NCI-H2081 (cell line): ENCODE measurements at regions not wholly inside any gene's neighbourhood (a gene's known extent, or its start where the extent isn't known, plus 50 kb on each side); places are given as distances from the start of the nearest gene placed in this dataset.

Experiments used
- DNase-seq, 2 experiments: peaks; one replicate each; lab custom pipeline; 2025; lab: John Stamatoyannopoulos, UW

DNA sequence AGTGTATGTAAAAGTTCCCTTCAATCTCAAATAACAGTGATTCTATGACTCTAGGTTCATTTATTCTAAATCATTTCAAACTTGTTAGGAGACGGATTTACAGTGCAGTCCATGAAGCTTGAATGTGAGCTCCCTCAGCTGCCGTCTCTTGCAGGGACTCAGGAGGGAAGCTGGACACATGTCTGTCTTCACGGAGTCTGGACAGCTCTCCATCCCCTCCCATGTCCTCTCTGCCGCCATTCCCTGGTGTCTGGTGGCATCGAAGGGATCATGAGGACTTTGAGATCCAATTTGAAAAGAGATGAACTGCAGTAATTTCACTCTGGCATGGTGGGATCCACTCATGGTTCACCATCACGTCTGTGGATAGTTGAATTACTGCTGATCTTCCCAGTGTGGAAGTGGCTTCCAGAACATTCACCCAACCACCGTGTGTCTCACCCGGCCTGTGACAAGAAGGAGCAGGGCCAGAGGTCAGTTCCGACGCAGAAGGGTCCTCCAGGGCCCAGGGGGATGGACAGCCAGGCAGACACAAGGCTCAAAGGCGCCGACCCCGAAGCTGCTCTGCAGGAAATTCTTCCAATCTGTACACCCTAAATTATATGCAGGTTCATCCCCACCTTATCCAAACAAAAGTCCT is 370.1 kb downstream of the THBS2 start:
- no peak for DNase-seq

- no peak for DNase-seq
These were observed 373.4 kb downstream of the THBS2 start for GRCh38 chr6:168880271-168880670.

GRCh38 chr6:168877821-168878282 is 375.8 kb downstream of the THBS2 start:
- DNase-seq = peak in 1 of 2 experiments; percentile 47

DNA sequence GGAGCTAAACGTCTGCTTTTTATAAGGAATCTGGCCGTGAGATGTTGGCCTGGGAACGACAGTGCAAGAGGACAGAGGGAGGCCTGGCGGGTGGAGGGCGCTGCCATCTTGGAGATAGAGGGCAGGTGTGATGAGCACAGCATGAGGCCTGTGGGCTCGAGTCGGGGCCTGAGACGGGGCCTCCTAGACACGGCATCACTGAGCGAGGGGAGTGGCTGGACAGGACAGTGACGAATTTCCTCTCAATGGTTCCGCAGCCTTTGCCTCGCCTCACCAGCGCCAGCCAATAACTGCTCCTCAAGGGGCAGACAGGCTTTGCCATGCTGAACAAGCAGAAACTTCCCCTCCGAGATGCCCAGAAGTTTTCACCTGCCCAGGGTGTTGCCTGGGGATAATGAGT is 376.7 kb downstream of the THBS2 start:
- no peak for DNase-seq

DNA sequence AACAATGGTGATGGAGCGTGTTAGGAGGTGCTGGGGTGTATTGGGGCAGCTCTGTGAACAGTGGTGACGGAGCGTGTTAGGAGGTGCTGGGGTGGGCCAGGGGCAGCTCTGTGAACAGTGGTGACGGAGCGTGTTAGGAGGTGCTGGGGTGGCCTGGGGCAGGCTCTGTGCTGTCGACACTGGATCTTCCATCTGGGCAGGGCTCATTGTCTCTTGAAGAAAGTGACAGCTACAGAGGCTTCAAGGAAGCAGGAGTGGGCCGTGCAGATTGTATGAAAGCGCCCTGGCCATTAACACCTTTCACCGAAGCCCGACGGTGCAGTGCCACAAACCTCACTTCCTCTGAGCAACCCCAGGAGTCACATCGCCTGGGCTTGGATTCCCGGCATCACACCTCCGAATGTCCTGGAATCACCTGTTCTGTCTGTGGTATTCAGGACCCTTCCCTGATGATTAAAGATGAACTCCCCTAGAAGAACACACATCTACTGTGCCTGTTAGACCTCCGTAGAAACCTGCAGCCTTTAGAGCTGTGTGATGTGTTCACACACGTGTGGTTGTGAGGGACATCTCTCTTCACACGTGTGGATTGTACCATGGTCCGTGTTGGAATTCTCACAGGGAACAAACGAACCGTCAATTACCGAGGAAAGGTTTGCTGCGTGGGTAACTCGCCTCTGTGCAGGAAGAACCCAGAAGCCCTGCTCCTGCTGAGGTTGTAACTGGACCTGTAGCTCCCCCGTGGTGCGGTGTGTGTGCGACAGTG is 377.7 kb downstream of the THBS2 start:
- no peak for DNase-seq

GRCh38 chr6:168874637-168875036 is 379.0 kb downstream of the THBS2 start:
- DNase-seq = no peak

- no peak for DNase-seq
These were observed 380.1 kb downstream of the THBS2 start for GRCh38 chr6:168873278-168874190.

GRCh38 chr6:168871642-168872315 is 381.9 kb downstream of the THBS2 start:
- peak in 1 of 2 experiments; percentile 8 for DNase-seq

DNA sequence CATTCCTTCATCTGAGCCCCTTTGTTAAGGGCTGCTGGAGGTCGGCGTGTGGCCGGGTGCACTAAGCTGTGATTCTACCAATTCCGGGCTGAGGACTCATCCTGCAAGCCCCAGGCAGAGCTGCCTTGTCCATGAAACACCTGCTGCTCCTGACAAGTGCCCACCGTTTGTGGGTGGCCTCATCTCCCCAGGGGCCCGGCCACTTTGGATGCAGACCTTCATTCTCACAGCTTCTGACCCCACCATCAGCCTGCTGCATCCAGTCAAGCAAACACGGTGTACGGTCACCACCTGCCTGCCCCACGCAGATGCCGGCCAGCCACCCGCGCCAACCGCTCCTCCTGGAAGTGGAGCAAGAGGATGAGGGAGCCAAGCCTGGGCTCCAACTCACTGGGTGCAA is 382.7 kb downstream of the THBS2 start:
- DNase-seq = no peak

DNA sequence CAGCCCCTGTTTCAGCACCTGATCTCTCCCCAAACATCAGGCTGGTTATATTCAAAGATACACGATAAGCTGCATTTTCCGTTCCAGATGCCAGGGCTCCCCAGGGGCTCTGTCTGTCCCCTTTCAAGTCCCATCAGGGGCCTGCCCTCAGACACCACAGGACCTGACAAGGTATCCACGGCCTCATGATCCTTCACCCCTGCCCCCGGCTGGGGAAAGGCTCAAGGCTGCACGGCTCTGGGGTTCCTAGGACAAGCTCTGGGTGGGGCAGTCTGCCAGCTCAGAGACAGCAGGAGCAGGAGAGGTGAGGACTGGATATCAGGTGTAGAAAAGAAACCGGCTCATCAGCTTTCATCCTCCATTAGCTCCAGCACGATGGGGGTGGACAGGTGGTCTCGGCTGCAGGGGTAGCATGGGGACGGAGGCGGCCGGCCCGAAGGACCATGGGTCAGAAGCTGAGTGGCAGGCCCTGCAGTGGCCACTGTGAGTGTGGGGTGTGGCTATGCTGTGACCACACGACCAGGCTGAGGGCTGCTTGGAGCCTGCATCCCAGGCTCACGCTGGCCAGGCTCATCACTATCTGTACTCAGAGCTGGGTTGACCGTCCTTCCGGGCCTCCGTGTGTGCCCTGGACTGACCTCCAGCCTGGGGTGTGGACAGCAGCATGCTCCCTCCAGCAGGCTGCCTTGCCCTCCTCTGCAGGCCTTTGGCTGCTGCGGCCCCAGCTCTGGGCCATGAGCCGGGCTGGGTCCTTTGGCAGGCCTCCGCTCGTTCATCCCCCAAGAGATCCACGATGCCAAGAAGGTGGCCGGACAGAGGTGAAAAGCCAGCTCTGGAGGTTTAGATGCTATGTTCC is 386.2 kb downstream of the THBS2 start:
- DNase-seq = no peak

- no peak for DNase-seq
These were observed 387.1 kb downstream of the THBS2 start for GRCh38 chr6:168866534-168866933.

DNA sequence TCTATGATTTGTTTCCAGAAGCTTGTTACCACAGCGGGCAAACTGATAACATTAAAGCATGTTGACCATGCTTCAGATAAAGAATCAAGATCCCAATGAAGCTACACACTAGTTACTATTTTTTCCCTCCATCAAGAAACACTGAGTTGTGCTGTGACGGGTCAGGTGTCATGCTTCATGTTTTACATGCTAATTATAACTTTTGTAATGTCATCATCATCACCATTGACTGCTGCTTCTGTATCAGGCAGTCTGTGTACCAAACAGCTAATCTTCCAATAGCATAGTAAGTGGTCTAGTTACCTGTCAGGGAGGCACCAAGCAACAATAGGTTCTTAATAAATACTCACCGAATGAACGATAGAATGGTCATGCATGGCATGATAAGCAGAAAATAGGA is 388.1 kb downstream of the THBS2 start:
- DNase-seq = no peak

DNA sequence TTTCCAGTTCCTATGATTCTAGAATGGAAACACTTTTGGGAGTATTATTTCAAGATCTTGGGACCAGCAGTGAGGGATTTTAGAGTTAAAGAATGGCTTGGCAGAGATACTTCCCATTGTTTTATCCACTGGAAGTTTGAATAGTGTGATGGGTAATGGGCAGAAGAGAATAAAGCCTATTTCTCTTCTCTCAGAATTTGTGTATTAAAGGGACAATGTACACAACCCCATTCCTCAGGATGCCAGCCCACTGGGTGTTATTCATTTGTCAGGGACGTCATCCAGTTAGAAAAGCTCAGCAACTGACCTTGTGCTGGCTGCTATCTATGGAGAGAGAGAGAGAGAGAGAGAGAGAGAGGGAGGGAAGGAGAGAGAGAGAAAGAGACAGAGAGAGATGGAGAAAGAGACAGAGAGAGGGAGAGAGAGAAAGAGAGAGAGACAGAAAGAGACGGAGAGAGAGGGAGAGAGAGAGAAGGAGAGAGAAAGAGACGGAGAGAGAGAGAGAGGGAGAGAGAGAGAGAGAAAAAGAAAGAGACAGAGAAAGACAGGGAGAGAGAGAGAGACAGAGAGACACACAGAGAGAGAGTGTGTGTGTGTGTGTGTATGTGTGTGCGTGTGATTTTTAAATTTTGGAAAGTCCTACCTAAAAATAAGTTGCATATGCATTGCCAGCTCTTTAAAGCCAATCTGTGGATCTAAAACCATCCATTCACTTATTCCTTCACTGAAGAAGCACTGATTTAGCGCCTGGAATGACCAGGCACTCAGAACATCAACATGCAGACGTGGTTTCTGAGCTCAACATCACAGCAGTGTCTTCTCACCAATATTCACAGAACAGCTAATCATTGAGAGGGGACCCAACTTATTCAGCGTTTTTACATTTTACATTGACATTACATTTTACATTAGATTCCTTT is 388.8 kb downstream of the THBS2 start:
- DNase-seq = no peak

GRCh38 chr6:168863467-168863866 is 390.2 kb downstream of the THBS2 start:
- no peak for DNase-seq

- DNase-seq = no peak
These were observed 391.2 kb downstream of the THBS2 start for GRCh38 chr6:168862346-168862980.

GRCh38 chr6:168860987-168861386 is 392.7 kb downstream of the THBS2 start:
- no peak for DNase-seq

GRCh38 chr6:168860341-168860740 is 393.3 kb downstream of the THBS2 start:
- no peak for DNase-seq

DNA sequence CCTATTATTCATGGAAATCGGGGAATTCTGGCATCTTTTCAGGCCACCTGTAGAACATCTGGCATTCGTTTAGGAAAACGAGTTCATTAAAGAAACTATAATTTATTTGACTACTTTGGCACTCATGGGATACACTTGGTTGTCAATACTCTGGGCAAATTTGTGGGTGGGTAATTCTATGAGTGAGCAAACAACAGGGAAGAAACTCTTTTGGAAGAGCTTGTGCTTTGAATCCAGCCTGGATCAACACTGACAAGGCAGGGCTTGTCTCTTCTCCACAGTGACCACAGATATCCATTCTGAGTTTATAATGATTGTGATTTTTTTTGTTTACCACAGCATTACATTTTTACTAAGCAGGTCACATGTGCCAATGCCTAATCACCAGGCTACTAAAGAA is 394.7 kb downstream of the THBS2 start:
- DNase-seq = peak in 1 of 2 experiments; percentile 36

DNA sequence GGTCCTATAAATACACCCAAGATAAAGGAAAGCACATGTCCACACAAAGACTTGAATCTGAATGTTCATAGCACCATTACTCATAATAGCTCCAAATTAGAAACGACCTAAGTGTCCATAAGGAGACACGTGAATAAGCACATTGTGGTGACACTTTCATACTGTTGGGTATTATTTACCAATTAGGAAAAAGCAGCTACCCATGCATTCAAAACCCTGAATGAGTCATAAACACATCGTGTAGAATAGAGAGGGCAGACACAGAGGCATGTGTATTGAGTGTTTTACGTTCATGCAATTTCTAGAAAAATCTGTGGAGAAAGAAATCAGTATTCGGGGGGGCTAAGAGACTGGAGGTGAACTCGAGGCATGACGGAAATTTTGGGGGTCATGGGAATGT is 396.7 kb downstream of the THBS2 start:
- DNase-seq = no peak
